Vagina (tissue), 2 donors: ENCODE measurements at regions not wholly inside any gene's neighbourhood (a gene's known extent, or its start where the extent isn't known, plus 50 kb on each side); places are given as distances from the start of the nearest gene placed in this dataset.

ENCODE experiments used
- POLR2A ChIP-seq, 2 donors: fragments of 450-650 bp; IDR thresholded peaks; one replicate each; pipeline ENCODE4 v1.6.1; 2017; ENCODE audit warnings: antibody characterized with exemption in 2 of 2, mild to moderate bottlenecking in 2 of 2, moderate library complexity in 2 of 2
- TF ChIP-seq, protein P1 (sequence below), 3 experiments: fragments of 450-650 bp in 2 of 3; fragments of 200-600 bp in 1 of 3; sonication (generic) in 1 of 3; IDR thresholded peaks; one replicate each; pipeline ENCODE4 v1.5.1; 2017 to 2019; ENCODE audit warnings: antibody characterized with exemption in 3 of 3, mild to moderate bottlenecking in 2 of 3, moderate library complexity in 2 of 3

DNA sequence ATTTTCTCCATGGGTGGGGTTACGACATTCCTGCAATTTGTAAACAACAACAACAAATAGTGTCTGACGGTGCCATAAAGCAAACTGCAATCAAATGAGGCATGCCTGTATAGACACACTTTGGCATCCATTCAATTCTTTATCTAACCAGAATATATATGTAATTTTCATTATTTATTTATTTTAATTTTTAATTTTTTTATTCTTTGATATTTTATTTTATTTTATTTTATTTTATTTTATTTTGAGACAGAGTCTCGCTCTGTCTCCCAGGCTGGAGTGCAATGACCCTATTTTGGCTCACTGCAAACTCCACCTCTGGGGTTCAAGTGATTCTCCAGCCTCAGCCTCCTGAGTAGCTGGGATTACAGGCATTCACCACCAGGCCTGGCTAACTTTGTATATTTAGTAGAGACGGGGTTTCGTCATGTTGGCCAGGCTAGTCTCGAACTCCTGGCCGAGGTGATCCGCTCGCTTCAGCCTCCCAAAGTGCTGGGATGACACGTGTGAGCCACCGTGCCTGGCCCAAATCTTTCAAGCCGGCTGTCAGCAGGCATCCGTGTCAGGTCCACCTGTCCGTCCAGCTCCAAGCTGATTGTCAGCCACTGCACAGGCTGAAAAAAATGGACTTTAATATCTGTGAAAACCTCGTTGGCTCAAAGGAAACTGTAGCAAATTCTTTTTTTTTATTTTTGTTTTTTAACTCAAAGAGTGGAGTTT, 200.8 kb downstream of the ASMT start:
- TF ChIP-seq POLR2A (IDR thresholded peaks at IDR 0.05) = no peak
- TF ChIP-seq, protein P1, sequence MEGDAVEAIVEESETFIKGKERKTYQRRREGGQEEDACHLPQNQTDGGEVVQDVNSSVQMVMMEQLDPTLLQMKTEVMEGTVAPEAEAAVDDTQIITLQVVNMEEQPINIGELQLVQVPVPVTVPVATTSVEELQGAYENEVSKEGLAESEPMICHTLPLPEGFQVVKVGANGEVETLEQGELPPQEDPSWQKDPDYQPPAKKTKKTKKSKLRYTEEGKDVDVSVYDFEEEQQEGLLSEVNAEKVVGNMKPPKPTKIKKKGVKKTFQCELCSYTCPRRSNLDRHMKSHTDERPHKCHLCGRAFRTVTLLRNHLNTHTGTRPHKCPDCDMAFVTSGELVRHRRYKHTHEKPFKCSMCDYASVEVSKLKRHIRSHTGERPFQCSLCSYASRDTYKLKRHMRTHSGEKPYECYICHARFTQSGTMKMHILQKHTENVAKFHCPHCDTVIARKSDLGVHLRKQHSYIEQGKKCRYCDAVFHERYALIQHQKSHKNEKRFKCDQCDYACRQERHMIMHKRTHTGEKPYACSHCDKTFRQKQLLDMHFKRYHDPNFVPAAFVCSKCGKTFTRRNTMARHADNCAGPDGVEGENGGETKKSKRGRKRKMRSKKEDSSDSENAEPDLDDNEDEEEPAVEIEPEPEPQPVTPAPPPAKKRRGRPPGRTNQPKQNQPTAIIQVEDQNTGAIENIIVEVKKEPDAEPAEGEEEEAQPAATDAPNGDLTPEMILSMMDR (IDR thresholded peaks at IDR 0.05) = no peak
